SK-N-SH (cell line): ENCODE measurements at regions not wholly inside any gene's neighbourhood (a gene's known extent, or its start where the extent isn't known, plus 50 kb on each side); places are given as distances from the start of the nearest gene placed in this dataset.

Experiments used
- CTCF ChIP-seq: fragments of 200-600 bp; sonication (generic); IDR thresholded peaks from 2 replicates; pipeline ENCODE4 v1.6.1; 2017; ENCODE audit warnings: antibody characterized with exemption, mild to moderate bottlenecking, moderate library complexity
- EP300 ChIP-seq, 2 experiments: IDR thresholded peaks; 2 replicates each; pipeline versions ENCODE4 v1.4.0 to v1.6.1; 2012; ENCODE audit warnings: borderline replicate concordance in 1 of 2, low read depth in 1 of 2, low read length in 1 of 2
- IRF3 ChIP-seq: fragments of 150-350 bp; IDR thresholded peaks from 2 replicates; pipeline ENCODE4 v1.6.1; 2016; ENCODE audit warnings: mild to moderate bottlenecking, low read depth, low read length
- PBX3 ChIP-seq: IDR thresholded peaks from 2 replicates; pipeline ENCODE4; 2012
- POLR2AphosphoS5 ChIP-seq: IDR thresholded peaks from 2 replicates; pipeline ENCODE4 v1.6.1; 2012; ENCODE audit warnings: low read depth, low read length
- RFX5 ChIP-seq: IDR thresholded peaks from 2 replicates; pipeline ENCODE4 v1.6.1; 2012; ENCODE audit warnings: mild to moderate bottlenecking, improper control_type of control experiment, low read length
- RXRA ChIP-seq: IDR thresholded peaks from 2 replicates; pipeline ENCODE4 v1.4.0; 2012; ENCODE audit warnings: low read depth, mild to moderate bottlenecking, borderline replicate concordance
- TAF1 ChIP-seq: IDR thresholded peaks from 2 replicates; pipeline ENCODE4 v1.6.1; 2012; ENCODE audit warnings: low read depth, mild to moderate bottlenecking, low read length, moderate library complexity, borderline replicate concordance
- USF2 ChIP-seq: fragments of 150-350 bp; IDR thresholded peaks from 2 replicates; pipeline ENCODE4 v1.6.1; 2017; ENCODE audit warnings: antibody characterized with exemption, low read length, low read depth, borderline replicate concordance

- TF ChIP-seq IRF3 (no peak), CTCF (no peak), USF2 (no peak), RXRA (no peak), TAF1 (no peak), POLR2AphosphoS5 (no peak), RFX5 (no peak), PBX3 (no peak), EP300 (IDR thresholded peaks at IDR 0.05; ENCODE audit: borderline replicate concordance in 1 of 2, low read depth in 1 of 2, low read length in 1 of 2) (no peak)
These were observed 80.1 kb upstream of the FAM204A start for GRCh38 chr10:118422241-118422640.
